ENCODE measurements at regions not wholly inside any gene's neighbourhood (a gene's known extent, or its start where the extent isn't known, plus 50 kb on each side); places are given as distances from the start of the nearest gene placed in this dataset. TPM values are rescaled to one million over a fixed set of nuclear protein-coding genes. Genes with fewer than 3 reads are reported as not detected.

GRCh38 chr14:28709571-28710305, 56.8 kb upstream of the FOXG1 start:
- peaks cover 2% of the 10 kb centered on the region for H3K9me3 ChIP-seq
- ATAC-seq (no peak), DNase-seq (no peak)
- no peak overlapping the region for H3K4me3 ChIP-seq
- no peaks in the 10 kb centered on the region for H3K36me3 ChIP-seq (ENCODE audit: low read depth)
- no peak for TF ChIP-seq CTCF (IDR thresholded peaks at IDR 0.05)
- H3K4me1 ChIP-seq (ENCODE audit: low read depth) = no peaks in the 10 kb centered on the region
- intact Hi-C loops (cut with DNase I, micrococcal nuclease) = no loop called here

Small RNA genes in the stretch of these regions (microRNA-seq; reads per million reads assigned to microRNA genes)
- not detected for gene MIR3171
- not detected for gene MIR4307
